ENCODE measurements at regions not wholly inside any gene's neighbourhood (a gene's known extent, or its start where the extent isn't known, plus 50 kb on each side); places are given as distances from the start of the nearest gene placed in this dataset.

GRCh38 chr16:9256196-9256595 is 164.8 kb downstream of the HAPSTR1 start:
- peak in 1 of 2 experiments; percentile 14 for DNase-seq

DNA sequence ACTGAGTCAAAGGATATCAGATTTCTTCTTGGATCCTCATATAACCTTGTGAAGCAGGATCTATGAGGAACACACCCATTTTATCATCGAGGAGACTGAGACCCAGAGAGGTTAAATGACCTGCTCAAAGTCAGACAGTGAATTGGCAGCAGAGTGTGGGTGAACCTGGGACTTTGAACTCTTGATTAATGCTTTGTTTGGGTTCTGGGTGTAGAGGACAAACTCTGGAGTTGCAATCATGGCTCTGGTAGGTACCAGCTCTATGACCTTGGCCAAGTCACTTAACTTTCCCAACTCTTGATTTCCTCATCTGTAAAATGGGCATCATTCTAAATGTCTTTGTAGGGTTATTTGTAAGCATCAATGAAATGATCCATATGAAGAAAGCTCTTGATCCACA is 166.4 kb downstream of the HAPSTR1 start:
- no peak for DNase-seq

- DNase-seq, result no peak
These were observed 167.1 kb downstream of the HAPSTR1 start for GRCh38 chr16:9258423-9259051.

- no peak for DNase-seq
These were observed 168.6 kb downstream of the HAPSTR1 start for GRCh38 chr16:9259914-9260608.

- no peak for DNase-seq
These were observed 169.2 kb downstream of the HAPSTR1 start for GRCh38 chr16:9260666-9261065.

- no peak for DNase-seq
These were observed 169.9 kb downstream of the HAPSTR1 start for GRCh38 chr16:9261376-9261775.

DNA sequence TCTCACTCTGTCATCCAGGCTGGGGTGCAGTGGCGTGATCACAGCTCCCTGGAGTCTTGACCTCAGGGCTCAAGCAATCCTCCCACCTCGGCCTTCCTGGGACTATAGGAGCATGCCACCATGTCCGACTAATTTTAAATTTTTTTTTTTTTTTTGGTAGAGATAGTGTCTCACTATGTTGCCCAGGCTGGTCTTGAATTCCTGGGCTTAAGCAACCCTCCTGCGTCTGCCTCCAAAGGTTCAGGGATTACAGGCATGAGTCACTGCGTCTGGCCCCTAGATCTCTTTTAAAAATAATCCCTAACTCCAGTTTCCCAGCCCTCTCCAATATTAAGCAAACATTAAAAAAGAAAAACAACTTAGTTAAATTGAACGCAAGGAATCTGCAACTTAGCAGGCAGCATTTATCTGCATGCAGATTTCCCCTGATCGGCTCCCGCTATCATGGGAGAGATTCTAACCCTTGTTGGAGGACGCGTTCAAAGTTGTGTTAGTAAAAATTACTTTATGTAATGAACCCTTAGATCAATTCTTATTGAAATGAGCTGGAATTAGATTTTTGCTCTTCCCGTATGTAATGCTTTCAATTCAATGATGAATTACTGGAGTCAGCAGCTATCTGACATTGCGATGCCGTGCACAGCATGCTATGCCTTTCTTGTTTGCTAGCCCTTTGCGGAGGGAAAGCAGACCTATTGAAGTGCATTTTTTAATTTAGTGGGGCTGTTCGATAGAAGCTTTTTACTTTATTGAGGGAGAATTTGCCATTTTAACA is 171.7 kb downstream of the HAPSTR1 start:
- DNase-seq, result no peak

- no peak for DNase-seq
These were observed 172.6 kb downstream of the HAPSTR1 start for GRCh38 chr16:9264067-9264466.

DNA sequence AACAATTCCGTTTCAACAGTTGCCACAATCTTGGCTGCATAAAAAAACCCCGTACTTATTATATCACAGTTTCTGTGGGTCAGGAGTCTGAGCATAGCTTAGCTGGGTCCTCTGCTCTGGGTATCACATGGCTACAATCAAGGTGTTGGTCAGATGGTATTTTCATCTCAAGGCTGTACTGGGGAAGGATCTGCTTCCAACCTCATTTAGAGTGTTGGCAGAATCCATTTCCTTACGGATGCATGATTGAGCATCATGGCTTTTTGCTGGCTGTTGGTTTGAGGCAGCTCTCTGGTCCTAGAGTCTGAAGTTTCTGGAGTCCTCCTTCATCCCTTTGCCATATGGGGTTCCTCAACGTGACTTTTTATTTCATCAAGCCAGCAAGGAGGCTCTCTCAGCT is 177.0 kb downstream of the HAPSTR1 start:
- DNase-seq, result no peak

GRCh38 chr16:9270424-9270823 is 179.0 kb downstream of the HAPSTR1 start:
- DNase-seq, result no peak

GRCh38 chr16:9270941-9271340 is 179.5 kb downstream of the HAPSTR1 start:
- DNase-seq, result no peak

GRCh38 chr16:9271841-9272240 is 180.4 kb downstream of the HAPSTR1 start:
- DNase-seq, result no peak

DNA sequence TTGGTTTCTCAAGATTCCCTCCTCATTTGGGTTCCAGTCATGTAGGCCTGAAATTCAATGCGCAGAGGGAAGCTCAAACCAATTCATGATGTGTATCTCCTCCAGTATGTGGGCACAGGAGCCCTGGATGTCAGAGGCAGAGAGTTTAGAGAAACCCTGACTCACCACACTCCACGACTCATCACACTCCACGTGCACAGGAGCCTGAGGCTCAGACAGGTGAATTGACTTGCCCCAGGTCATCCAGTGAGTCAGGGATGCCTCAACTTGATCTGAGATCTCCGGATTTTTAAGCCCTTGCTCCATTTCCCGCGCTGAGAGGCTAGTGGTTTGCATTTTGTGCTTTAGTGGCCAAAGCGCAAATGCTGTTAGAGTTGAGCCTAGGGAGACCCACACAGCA is 183.9 kb downstream of the HAPSTR1 start:
- no peak for DNase-seq

GRCh38 chr16:9275816-9276354 is 184.4 kb downstream of the HAPSTR1 start:
- no peak for DNase-seq

DNA sequence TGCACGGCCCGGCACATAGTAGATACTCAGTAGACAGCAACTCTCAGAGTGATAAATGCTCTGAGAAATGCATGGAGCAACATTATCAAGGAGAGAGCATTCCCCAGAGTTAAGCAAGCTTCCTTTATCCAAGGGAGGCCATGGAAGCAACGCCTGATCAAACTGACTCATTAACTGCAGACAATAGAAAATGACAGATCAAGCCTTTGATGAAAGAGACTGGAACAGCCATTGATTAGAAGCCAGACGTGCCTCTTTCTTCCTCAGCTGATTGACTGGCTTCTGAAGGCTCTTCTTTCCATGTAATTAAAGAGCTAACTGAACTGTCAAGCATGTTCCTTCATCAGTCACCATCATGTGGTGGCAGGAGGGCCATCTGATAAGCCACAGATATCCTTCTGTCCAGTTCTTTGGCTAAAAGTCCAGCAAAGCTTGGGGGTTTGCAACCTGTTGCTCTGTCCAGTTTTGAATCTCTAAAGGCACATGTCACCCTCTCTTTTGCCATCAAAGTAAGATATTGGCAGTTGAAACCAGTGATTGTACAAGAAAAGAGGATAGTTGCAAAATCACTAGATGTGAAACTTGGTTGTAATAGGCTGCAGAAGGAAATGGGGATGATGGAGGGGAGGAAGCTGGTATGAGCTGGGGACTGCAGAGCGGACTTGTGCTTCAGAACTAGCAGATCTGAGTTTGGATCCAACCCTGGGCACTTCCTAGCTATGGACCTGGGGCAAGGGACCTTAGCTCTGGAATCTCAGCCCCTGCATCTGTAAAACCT is 188.0 kb downstream of the HAPSTR1 start:
- no peak for DNase-seq

GRCh38 chr16:9280069-9280466 is 188.6 kb downstream of the HAPSTR1 start:
- no peak for DNase-seq

- no peak for DNase-seq
These were observed 195.5 kb downstream of the HAPSTR1 start for GRCh38 chr16:9286930-9287329.

- no peak for DNase-seq
These were observed 204.8 kb downstream of the HAPSTR1 start for GRCh38 chr16:9296271-9296590.

GRCh38 chr16:9297437-9298113 is 206.1 kb downstream of the HAPSTR1 start:
- DNase-seq, result no peak

DNA sequence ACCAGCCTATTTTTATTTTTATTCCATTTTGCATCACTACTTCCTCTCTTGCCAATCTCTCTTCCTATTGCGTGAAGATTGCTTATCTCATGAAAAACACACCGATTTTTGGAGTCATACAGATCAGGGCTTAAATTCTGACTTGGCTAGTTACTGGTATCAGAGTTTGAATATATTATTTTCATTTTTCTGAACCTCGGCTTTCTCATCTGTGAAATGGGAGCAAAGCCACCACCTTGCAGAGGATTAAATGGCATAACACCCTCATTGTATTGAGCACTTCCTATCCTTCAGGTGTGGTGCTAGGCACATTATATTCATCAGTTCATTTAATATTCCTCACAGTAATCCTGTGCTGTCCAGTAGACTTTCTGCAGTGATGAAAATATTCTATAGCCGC is 208.8 kb downstream of the HAPSTR1 start:
- no peak for DNase-seq

GRCh38 chr16:9302072-9302471 is 210.6 kb downstream of the HAPSTR1 start:
- no peak for DNase-seq

DNA sequence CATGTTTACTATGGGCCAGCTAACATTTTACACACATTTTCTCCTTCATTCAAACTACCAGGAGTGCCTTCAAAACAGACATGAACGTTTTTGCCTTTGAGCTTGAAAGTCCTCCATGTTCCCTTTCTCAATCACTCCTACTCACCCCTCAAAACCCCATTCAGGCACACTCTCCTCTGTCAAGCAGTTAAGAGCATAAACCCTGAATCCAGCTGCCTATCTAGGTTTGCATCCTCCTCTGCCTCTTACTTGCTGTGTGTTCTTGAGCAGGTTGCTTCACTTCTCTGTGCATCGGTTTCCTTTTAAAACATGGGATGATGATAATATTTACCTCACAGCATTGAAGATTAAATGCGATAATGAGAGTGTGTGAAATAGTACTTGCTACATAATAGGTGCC is 215.3 kb downstream of the HAPSTR1 start:
- no peak for DNase-seq

- DNase-seq, result no peak
These were observed 216.0 kb downstream of the HAPSTR1 start for GRCh38 chr16:9307446-9307845.
